ENCODE measurements at regions not wholly inside any gene's neighbourhood (a gene's known extent, or its start where the extent isn't known, plus 50 kb on each side); places are given as distances from the start of the nearest gene placed in this dataset.
"Not testable (repeated sequence)": the region's sequence is repeated elsewhere in the genome, so short reads cannot be mapped to it uniquely, and the experiment has no call there.

DNA sequence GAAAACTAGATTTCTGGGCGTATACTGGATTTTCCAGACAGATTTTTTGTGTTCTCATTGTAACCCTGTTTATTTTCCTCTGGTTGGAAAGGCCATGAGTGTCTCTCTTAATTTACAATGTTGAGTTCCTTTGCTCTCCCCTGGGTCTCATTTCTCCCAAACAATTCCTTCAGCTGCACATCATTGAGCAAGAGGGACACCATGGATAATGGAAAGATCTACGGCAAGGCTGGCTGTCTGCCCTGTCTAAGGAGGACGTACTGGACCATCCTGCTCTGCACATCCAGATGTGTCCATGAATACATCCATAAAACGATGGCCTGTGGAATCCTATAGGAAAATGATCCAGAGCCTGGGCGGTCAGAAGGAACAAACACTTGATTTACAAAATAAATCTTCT lies 258.1 kb upstream of the MCTP2 start:
- Histone ChIP-seq H3K36me3 (no peaks in the 10 kb centered on the region), H3K27ac (no peak overlapping the region), H3K4me3 (no peak overlapping the region), H3K27me3 (replicated peaks) (no peaks in the 10 kb centered on the region), H3K9me3 (replicated peaks) (no peaks in the 10 kb centered on the region), H3K4me1 (replicated peaks) (no peaks in the 10 kb centered on the region)
- no peak for DNase-seq (ENCODE audit: low read depth in 1 of 2, low spot score in 2 of 2)

DNA sequence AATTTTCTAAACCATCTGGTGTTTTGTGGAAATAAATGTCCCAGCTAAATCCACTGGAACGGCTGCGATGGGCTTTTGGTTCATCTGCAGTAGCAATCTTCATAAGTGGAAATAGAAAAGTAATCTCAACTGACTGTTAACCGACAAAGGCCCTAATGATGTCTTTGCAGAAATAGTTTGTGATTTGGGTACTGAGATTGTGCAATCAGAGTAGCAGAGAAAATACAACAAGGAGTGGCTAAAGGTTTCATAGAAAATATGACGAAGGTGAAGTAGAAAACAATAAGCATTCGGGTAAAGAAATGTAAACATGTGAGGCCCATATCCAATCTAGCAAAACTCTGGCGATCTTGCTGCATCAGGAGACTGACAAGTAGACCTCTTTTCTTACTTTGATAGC lies 262.6 kb upstream of the MCTP2 start:
- no peak for DNase-seq (ENCODE audit: low read depth in 1 of 2, low spot score in 2 of 2)
- H3K36me3 ChIP-seq: no peaks in the 10 kb centered on the region
- H3K27me3 ChIP-seq (replicated peaks): no peaks in the 10 kb centered on the region
- no peak overlapping the region for H3K27ac ChIP-seq
- H3K9me3 ChIP-seq (replicated peaks): no peaks in the 10 kb centered on the region
- H3K4me3 ChIP-seq: no peak overlapping the region
- no peaks in the 10 kb centered on the region for H3K4me1 ChIP-seq (replicated peaks)

DNA sequence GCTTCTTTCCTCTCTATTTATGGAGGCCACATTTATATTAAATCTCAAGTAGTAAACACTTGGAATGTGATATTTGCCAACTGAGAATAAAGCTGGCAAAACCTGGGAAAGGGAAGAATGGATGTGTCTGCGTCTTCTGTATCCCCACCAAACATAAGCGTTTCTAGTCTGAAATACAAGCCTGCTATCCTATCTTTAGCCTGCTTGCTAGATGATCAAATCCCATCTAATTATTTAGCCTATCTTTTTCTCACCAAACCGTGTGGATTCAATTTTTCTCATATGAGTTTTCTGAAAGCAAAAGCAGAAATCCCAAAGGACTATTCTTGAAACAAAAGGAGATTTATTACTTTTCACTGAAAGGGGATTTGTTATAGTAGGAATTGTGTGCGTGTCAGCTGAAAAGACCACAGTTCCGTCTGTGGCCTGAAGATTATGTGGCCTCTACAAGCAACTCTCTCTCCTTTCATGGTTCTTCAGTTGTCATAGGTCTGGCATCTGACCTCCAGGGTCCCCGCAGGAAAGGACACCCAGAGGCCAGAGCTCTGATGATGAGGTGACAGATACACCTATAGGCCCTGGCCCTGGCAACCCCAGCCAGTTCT lies 266.0 kb upstream of the MCTP2 start:
- Histone ChIP-seq H3K27me3 (replicated peaks) (no peaks in the 10 kb centered on the region), H3K27ac (no peak overlapping the region), H3K4me3 (no peak overlapping the region), H3K36me3 (no peaks in the 10 kb centered on the region), H3K4me1 (replicated peaks) (no peaks in the 10 kb centered on the region), H3K9me3 (replicated peaks) (no peaks in the 10 kb centered on the region)
- no peak for DNase-seq (ENCODE audit: low read depth in 1 of 2, low spot score in 2 of 2)

DNA sequence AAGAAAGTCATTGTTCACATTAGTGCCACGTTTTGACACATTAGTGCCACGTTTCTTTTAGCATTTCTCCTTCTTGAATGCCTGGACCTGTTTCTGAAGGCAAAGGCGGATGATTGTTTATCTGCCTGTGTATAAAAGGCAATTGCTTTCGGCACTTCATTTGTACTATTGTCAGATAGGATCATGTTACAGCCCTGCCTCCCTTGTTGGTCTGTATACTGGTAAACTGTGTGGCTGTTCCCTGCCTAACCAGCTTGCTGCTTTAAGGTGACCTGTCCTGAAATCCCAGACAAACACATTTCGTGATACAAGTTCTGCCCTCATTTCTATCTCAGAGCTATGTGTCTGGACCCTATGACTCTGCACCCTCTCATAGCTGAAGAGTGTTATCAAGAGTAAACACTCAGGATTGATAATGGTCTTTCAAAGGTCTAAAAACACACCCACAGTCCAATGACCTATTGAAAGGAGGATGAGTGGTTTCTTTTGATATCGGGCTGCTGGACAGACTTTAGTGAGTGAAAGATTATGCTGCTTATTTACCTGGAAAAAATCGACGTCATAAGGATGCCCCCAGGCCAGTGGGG lies 276.3 kb upstream of the MCTP2 start:
- no peaks in the 10 kb centered on the region for H3K4me1 ChIP-seq (replicated peaks)
- no peaks in the 10 kb centered on the region for H3K27me3 ChIP-seq (replicated peaks)
- no peak for DNase-seq (ENCODE audit: low read depth in 1 of 2, low spot score in 2 of 2)
- no peak overlapping the region for H3K27ac ChIP-seq
- no peaks in the 10 kb centered on the region for H3K36me3 ChIP-seq
- no peak overlapping the region for H3K4me3 ChIP-seq
- no peaks in the 10 kb centered on the region for H3K9me3 ChIP-seq (replicated peaks)

DNA sequence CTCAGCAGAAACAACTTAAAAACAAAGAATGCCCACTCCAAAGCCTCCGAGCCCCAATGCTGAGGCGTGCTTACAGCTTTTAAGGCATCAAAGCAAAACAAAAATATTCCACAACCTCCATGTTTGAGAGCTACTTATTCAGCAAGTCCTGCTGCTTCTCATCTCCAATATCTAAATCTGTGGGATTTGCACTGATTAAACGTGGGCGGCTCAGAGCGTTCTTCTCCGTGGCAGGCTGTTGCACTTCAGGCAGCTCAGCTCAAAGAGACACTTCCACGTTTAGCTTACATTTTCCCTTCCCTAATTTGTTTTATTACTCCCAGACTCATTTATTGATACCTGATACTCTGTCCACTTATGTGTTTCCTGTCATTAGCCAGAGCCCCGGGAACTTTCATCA lies 282.6 kb upstream of the MCTP2 start:
- DNase-seq (ENCODE audit: low read depth in 1 of 2, low spot score in 2 of 2): no peak
- H3K27me3 ChIP-seq (replicated peaks): peaks cover 4% of the 10 kb centered on the region; the same call in 1 of the 2 replicates
- H3K4me1 ChIP-seq (replicated peaks): no peaks in the 10 kb centered on the region
- H3K36me3 ChIP-seq: no peaks in the 10 kb centered on the region
- no peaks in the 10 kb centered on the region for H3K9me3 ChIP-seq (replicated peaks)
- H3K4me3 ChIP-seq: no peak overlapping the region
- no peak overlapping the region for H3K27ac ChIP-seq

DNA sequence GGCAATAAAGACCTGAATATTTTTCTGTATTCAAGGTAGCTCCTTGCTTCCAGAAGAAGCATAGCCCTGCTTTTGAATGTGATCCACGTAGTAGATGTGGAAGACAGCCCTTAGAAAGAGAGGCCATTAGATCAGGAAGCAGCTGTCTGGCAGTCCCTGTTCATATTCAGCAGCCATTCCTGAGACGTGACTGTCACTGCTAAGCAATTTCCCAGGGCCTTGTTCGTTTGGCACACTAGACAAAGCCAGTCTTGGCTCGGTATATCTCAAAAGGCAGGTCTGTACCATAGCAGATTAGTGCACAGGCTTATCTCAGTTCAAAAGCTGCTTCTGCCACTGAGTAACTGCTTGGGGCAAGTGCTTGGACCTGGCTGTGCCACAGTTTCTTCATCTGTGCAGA lies 287.8 kb upstream of the MCTP2 start:
- no peaks in the 10 kb centered on the region for H3K36me3 ChIP-seq
- no peak overlapping the region for H3K27ac ChIP-seq
- no peaks in the 10 kb centered on the region for H3K4me1 ChIP-seq (replicated peaks)
- H3K9me3 ChIP-seq (replicated peaks): no peaks in the 10 kb centered on the region
- no peak for DNase-seq (ENCODE audit: low read depth in 1 of 2, low spot score in 2 of 2)
- no peak overlapping the region for H3K4me3 ChIP-seq
- 0 out of 2 replicates have a peak, but pooled peaks cover 4% of the 10 kb centered on the region for H3K27me3 ChIP-seq (replicated peaks)

DNA sequence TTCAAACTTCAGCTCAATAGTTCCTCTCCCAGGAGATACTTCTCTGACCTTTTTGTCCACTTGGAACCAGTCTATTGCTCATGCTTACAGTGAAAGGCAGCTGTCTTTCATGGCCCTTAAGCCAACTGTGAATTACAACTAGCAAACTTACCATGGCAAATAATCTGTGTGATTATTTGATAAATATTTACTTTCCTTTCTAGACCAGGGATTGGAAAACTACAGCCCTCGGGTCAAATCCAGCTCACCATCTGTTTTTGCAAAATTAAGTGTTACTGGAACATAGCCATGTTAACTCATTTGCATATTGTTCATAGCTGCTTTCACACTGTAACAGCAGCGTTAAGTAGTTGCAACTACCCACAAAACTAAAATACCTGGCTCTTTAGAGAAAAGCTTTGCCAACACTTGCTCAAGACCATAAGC lies 289.1 kb upstream of the MCTP2 start:
- no peaks in the 10 kb centered on the region for H3K4me1 ChIP-seq (replicated peaks)
- no peak for DNase-seq (ENCODE audit: low read depth in 1 of 2, low spot score in 2 of 2)
- H3K27me3 ChIP-seq (replicated peaks): 0 out of 2 replicates have a peak, but pooled peaks cover 4% of the 10 kb centered on the region
- H3K36me3 ChIP-seq: no peaks in the 10 kb centered on the region
- no peak overlapping the region for H3K4me3 ChIP-seq
- H3K27ac ChIP-seq: no peak overlapping the region
- H3K9me3 ChIP-seq (replicated peaks): no peaks in the 10 kb centered on the region

DNA sequence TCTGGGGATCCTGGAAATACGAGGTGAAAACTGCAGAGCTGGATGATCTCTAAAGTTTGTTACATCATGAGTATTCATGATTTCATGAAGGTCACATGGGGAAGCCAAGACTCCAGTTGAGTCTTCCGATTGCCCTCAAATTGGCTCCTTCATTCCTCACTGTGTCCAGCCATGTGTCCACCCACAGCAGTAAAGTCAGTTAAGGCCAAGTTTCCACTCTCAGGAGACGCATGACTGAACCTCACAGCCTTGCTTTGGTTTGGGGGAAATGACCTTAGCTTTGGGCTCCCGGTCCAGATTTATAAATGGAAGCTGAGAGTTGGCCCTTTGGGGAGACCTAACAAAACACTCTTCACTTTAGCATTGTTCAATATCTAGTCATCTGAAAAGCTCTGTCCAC lies 289.7 kb upstream of the MCTP2 start:
- H3K27me3 ChIP-seq (replicated peaks): no peaks in the 10 kb centered on the region
- no peak for DNase-seq (ENCODE audit: low read depth in 1 of 2, low spot score in 2 of 2)
- no peaks in the 10 kb centered on the region for H3K36me3 ChIP-seq
- no peaks in the 10 kb centered on the region for H3K9me3 ChIP-seq (replicated peaks)
- H3K4me1 ChIP-seq (replicated peaks): no peaks in the 10 kb centered on the region
- no peak overlapping the region for H3K4me3 ChIP-seq
- H3K27ac ChIP-seq: no peak overlapping the region

DNA sequence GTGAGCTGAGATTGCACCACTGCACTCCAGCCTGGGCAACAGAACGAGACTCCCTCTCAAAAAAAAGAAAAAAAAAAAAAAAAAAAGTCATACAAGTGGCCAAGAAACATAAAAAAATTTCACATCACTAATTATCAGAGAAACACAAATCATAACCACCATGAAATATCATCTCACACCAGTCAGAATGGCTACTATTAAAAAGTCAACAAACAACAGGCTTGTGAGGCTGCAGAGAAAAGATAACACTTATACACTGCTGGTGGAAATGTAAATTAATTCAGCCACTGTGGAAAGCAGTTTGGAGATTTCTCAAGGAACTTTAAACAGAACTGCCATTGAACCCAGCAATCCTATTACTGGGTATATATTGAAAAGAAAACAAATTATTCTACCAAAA lies 291.1 kb upstream of the MCTP2 start:
- no peaks in the 10 kb centered on the region for H3K4me1 ChIP-seq (replicated peaks)
- DNase-seq (ENCODE audit: low read depth in 1 of 2, low spot score in 2 of 2): no peak
- H3K9me3 ChIP-seq (replicated peaks): no peaks in the 10 kb centered on the region
- no peaks in the 10 kb centered on the region for H3K27me3 ChIP-seq (replicated peaks)
- no peak overlapping the region for H3K27ac ChIP-seq
- H3K36me3 ChIP-seq: no peaks in the 10 kb centered on the region
- H3K4me3 ChIP-seq: no peak overlapping the region

DNA sequence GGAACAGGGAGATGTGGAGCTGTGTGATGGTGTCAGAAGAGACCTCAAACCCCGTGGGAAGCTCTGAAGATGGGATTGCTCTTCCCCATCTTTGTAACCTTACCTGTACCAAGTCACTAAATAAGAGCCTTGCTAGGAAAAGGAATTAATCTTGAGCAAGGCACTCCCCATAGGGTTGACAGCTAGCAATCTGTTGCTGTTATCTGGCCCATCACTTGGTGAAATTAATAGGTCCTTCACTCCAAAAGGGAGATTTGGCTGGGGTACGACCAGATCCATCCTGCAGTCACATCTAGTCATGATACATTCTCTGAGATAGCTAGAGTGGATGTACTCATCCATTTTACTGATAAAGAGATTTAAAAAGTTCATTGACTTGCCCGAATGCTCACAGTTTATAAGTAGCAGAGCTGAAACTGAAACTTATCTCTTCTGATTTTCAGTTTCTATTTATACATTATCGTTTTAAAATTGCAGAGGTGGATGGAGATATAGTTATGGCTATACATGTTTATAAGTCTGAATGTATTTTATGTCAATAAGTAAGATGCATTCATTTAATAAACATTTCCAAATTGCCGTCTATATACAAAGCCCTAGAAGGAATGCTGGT lies 299.1 kb upstream of the MCTP2 start:
- H3K4me1 ChIP-seq (replicated peaks): no peaks in the 10 kb centered on the region

DNA sequence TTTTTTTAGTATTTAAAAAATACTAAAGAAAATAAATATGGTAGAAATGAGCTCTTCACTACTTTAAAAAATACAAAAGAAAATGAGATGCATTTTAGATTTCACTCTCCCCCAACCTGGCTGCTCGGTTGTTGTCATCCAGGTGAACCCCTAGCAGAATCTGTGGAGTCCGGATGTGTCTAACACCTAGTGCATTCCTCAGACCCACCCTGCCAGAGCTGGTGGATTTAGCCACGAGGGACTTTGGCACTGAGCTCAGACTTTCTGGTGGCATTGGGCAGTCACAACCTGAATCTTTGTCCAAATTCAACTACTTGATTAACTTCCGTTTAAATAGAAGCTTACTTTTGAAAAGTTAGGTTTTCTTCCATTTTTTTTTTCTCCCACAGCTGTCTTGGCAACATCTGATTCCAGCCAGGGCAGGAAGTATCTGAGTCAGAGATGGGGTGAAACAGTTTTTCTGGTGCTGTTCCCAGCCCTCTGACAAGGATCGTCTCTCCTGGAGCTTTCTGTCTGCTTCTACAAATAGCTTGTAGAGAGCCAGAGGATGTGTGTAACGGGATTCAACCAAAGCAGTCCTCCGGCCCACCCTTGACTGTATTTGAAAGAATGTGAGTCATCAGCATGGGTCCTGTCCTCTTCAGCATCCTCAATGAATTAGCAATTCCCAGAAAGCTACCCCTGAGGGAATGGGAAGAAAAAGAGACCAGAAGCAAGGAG lies 301.8 kb upstream of the MCTP2 start:
- no peaks in the 10 kb centered on the region; the same call in 1 of the 2 replicates for H3K27me3 ChIP-seq (replicated peaks)
- H3K4me3 ChIP-seq: no peak overlapping the region
- peak in 1 of 2 experiments; percentile 3 for DNase-seq (ENCODE audit: low read depth in 1 of 2, low spot score in 2 of 2)
- H3K9me3 ChIP-seq (replicated peaks): no peaks in the 10 kb centered on the region
- no peaks in the 10 kb centered on the region for H3K36me3 ChIP-seq
- no peaks in the 10 kb centered on the region for H3K4me1 ChIP-seq (replicated peaks)
- H3K27ac ChIP-seq: no peak overlapping the region

More for the DNA sequence above, 299.1 kb upstream of the MCTP2 start:
- no peak overlapping the region for H3K4me3 ChIP-seq
- no peak for DNase-seq (ENCODE audit: low read depth in 1 of 2, low spot score in 2 of 2)
- no peaks in the 10 kb centered on the region for H3K9me3 ChIP-seq (replicated peaks)
- H3K27me3 ChIP-seq (replicated peaks): no peaks in the 10 kb centered on the region; the same call in 1 of the 2 replicates
- no peak overlapping the region for H3K27ac ChIP-seq
- no peaks in the 10 kb centered on the region for H3K36me3 ChIP-seq

DNA sequence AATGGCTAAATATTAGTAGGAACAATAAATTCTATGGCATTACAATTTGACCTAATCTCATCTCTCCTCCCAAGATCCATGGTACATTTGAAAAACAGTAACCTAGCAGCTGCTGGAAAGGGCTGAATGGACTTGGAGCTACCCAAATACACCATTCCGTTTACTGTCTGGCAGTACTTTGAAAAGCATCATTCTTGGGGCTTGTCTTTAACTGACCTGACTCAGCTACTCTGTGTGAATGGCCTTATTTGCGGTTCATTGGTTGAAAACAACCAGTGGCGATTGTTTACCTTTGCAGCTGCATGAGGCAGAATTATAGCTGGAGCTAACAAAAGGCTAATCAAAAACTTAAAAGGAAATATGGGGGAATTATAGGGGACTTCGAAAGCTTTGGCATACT lies 311.2 kb upstream of the MCTP2 start:
- DNase-seq (ENCODE audit: low read depth in 1 of 2, low spot score in 2 of 2): no peak
- Histone ChIP-seq H3K27me3 (replicated peaks) (no peaks in the 10 kb centered on the region), H3K9me3 (replicated peaks) (no peaks in the 10 kb centered on the region), H3K4me1 (replicated peaks) (no peaks in the 10 kb centered on the region), H3K4me3 (no peak overlapping the region), H3K27ac (no peak overlapping the region), H3K36me3 (no peaks in the 10 kb centered on the region)

DNA sequence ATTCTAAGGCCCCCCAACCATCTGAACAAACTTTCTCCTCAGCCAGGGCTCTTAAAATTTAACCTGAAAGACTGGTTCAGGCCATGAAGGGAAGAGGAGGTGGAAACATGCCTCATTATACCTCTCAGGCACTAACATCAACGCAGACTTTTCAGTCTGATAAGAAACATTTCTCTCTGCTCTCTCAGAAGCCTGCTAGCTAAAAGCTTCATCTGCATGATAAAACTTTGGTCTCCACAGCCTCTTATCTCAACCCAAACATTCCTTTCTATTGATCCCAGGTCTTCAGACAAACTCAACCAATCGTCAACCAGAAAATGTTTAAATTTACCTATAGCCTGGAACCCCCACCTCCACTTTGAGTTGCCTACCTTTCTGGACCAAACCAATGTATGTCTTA lies 312.6 kb upstream of the MCTP2 start:
- not testable (repeated sequence) for H3K27ac ChIP-seq; H3K27me3 ChIP-seq (replicated peaks); H3K4me3 ChIP-seq; H3K4me1 ChIP-seq (replicated peaks); H3K36me3 ChIP-seq; H3K9me3 ChIP-seq (replicated peaks); DNase-seq (ENCODE audit: low read depth in 1 of 2, low spot score in 2 of 2)

DNA sequence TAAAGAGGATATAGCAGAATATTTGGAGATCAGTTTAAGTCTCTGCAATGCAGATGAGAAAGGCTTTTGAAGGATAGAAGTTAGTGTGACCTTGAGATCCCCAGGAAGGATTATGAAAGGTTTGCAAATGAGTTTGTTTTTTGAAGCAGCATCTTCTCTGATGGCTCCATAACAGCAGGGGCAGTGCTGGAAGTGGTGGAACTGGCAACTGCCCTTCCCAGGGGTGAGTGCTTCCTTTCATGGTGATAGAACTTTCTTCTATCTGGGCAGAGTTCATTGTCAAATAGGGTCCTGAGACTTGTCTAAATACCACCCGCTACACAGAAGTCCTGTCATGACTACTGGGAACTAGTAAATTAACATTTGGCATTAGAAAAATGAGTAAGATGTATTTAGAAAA lies 314.2 kb upstream of the MCTP2 start:
- H3K36me3 ChIP-seq: no peaks in the 10 kb centered on the region
- H3K9me3 ChIP-seq (replicated peaks): no peaks in the 10 kb centered on the region
- H3K27me3 ChIP-seq (replicated peaks): no peaks in the 10 kb centered on the region
- DNase-seq (ENCODE audit: low read depth in 1 of 2, low spot score in 2 of 2): no peak
- H3K27ac ChIP-seq: no peak overlapping the region
- H3K4me3 ChIP-seq: no peak overlapping the region
- no peaks in the 10 kb centered on the region for H3K4me1 ChIP-seq (replicated peaks)

Measured in SJSA1 (cell line).